GM13977 (cell line): ENCODE measurements at regions not wholly inside any gene's neighbourhood (a gene's known extent, or its start where the extent isn't known, plus 50 kb on each side); places are given as distances from the start of the nearest gene placed in this dataset.

Experiments
- DNase-seq: peaks from one replicate; pipeline ENCODE4 v3.0.0; 2012; ENCODE audit warnings: low spot score
- in situ Hi-C: fragments of 300-500 bp; cut with MboI; formaldehyde crosslinking; loops from one replicate; pipeline ENCODE4 v1.12.0; 2022; ENCODE audit warnings: low sequenced_read_pairs, low pct_unique_long_range_greater_than_20kb, mixed read lengths, inconsistent platforms; ENCODE audit not compliant: unreplicated experiment
- TF ChIP-seq, protein P1 (sequence below): IDR thresholded peaks from 2 replicates; pipeline ENCODE4 v1.5.1; 2012; ENCODE audit warnings: mild to moderate bottlenecking, control low read depth; ENCODE audit not compliant: insufficient read depth; ENCODE audit errors: extremely low read depth, missing control alignments

GRCh38 chr5:171509467-171509866 is 90.0 kb downstream of the FGF18 start:
- in situ Hi-C loops, result no loop called here
- DNase-seq, result no peak
- TF ChIP-seq, protein P1, sequence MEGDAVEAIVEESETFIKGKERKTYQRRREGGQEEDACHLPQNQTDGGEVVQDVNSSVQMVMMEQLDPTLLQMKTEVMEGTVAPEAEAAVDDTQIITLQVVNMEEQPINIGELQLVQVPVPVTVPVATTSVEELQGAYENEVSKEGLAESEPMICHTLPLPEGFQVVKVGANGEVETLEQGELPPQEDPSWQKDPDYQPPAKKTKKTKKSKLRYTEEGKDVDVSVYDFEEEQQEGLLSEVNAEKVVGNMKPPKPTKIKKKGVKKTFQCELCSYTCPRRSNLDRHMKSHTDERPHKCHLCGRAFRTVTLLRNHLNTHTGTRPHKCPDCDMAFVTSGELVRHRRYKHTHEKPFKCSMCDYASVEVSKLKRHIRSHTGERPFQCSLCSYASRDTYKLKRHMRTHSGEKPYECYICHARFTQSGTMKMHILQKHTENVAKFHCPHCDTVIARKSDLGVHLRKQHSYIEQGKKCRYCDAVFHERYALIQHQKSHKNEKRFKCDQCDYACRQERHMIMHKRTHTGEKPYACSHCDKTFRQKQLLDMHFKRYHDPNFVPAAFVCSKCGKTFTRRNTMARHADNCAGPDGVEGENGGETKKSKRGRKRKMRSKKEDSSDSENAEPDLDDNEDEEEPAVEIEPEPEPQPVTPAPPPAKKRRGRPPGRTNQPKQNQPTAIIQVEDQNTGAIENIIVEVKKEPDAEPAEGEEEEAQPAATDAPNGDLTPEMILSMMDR, result no peak

GRCh38 chr5:171512397-171512796 is 93.0 kb downstream of the FGF18 start:
- no peak for DNase-seq
- in situ Hi-C loops, result no loop called here
- TF ChIP-seq, protein P1, result no peak

- TF ChIP-seq, protein P1, result no peak
- in situ Hi-C loops, result no loop called here
- no peak for DNase-seq
Measured at GRCh38 chr5:171513591-171513990, 94.1 kb downstream of the FGF18 start.

DNA sequence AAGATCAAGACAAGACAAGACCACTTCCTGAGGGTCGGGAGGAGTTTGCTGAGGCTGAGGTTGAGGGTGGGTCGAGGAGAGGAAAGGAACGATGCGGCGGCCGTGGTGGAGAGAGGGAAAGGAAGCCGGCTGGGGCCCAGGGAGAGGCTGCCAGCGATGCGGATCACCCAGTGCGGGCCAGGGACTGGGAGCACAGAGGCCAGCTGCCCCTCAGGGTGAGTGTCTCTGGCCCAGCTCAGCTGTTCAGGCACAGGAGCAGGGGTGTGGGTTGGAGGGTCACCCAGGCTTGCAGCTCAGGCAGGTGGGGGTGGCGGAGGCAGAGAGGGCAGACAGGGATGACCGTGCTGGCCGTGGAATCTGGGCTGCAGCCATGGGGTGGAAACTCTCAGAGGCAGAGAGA is 99.5 kb downstream of the FGF18 start:
- in situ Hi-C loops, result no loop called here
- no peak for DNase-seq
- TF ChIP-seq, protein P1, result no peak

DNA sequence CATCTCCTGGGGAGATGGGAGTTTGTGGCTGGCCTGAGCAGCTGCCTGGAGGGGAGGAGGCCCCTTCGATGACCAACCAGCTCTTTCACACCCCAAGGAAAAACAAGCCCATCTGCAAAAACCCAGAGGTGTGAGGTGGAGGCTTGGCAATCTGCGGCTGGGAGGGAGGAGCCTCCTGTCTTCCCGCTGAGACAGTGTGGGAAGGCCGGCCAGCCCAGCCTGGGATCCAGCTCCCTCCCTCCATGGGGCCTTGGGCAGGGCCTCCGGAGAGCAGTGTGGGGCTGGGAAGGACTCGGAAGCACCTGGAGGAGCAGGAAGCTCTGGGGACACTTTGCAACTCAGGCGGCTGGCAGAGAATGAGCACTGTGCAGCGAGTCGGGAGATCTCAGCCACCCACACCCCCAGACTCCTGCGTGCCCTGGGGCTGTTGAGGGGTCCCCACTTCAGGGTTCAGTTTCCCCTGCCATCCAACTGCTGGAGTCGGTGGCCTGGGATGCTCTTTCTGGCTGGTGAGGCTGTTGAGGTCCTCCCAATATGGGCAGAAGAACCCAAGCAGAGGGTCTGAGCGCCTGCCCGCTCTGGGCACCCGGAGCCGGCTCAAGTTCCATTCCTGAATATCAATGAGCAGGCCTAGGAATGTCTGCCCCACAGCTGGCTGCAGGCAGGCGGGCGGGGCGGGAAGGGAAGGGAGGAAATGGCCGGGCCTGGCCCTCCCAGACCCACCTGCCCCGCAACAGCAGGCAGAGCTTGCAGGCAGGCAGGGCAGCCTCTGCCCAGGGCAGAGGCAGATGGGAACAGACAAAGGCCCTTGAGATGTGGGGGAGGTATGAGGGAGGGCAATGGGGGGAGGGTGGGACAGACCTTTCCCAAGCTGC is 101.1 kb downstream of the FGF18 start:
- in situ Hi-C loops, result no loop called here
- DNase-seq, result no peak
- TF ChIP-seq, protein P1, result no peak

DNA sequence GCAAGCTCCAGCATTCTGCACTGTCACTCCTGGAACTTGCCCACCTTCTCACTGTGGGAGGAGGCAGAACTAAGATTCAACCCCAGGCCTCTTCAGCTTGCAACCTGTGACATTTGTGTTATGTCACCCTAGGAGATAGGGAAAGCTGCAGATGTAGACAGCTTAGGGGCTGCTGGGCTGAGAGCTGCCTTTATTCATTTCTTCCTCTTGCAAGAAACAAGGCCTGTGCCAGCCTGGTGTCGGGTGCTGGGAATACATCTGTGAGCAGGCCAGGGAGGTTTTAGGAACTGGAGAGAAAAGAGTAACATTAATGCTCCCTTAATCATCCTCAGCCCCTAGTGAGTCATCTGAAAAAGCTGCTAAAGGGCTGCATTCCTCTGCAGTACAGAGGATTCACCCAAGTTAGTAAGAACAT is 101.8 kb downstream of the FGF18 start:
- in situ Hi-C loops, result no loop called here
- no peak for DNase-seq
- TF ChIP-seq, protein P1, result no peak

- no peak for DNase-seq
- TF ChIP-seq, protein P1, result no peak
- in situ Hi-C loops, result no loop called here
Measured at GRCh38 chr5:171521679-171522078, 102.2 kb downstream of the FGF18 start.
